H9 (cell line): ENCODE measurements at regions not wholly inside any gene's neighbourhood (a gene's known extent, or its start where the extent isn't known, plus 50 kb on each side); places are given as distances from the start of the nearest gene placed in this dataset.
A peak's percentile ranks its signal among the peaks of the same experiment; 100 is the strongest.

Source experiments
- DNase-seq: peaks from one replicate; pipeline ENCODE4 v3.0.0-alpha.2; 2017
- H2AFZ ChIP-seq: one replicate; pipeline ENCODE4 v1.6.1; 2013; ENCODE audit warnings: mild to moderate bottlenecking, low read length, control low read depth, moderate library complexity
- H2AK5ac ChIP-seq: 2 replicates; pipeline ENCODE4 v1.6.1; 2013; ENCODE audit warnings: low read length, control low read depth, mixed read lengths; ENCODE audit not compliant: insufficient read length
- H2BK120ac ChIP-seq: one replicate; pipeline ENCODE4 v1.6.1; 2013; ENCODE audit warnings: low read depth, mild to moderate bottlenecking, low read length, control low read depth, inconsistent platforms; ENCODE audit not compliant: poor library complexity, severe bottlenecking
- H2BK12ac ChIP-seq: 2 replicates; pipeline ENCODE4 v1.6.1; 2013; ENCODE audit warnings: low read length, control low read depth, mixed read lengths, low read depth; ENCODE audit not compliant: insufficient read length
- H2BK15ac ChIP-seq: 2 replicates; pipeline ENCODE4 v1.6.1; 2013; ENCODE audit warnings: low read depth, low read length, control low read depth
- H2BK20ac ChIP-seq: one replicate; pipeline ENCODE4 v1.6.1; 2013; ENCODE audit warnings: low read depth, mild to moderate bottlenecking, low read length, control low read depth, inconsistent platforms; ENCODE audit not compliant: poor library complexity, severe bottlenecking
- H2BK5ac ChIP-seq: 2 replicates; pipeline ENCODE4 v1.6.1; 2013; ENCODE audit warnings: low read length, control low read depth, mixed read lengths; ENCODE audit not compliant: insufficient read length
- H3K14ac ChIP-seq: 2 replicates; pipeline ENCODE4 v1.6.1; 2013; ENCODE audit warnings: low read length, control low read depth; ENCODE audit not compliant: insufficient read depth
- H3K18ac ChIP-seq: 2 replicates; pipeline ENCODE4 v1.6.1; 2013; ENCODE audit warnings: low read depth, mild to moderate bottlenecking, mixed read lengths, low read length, control low read depth; ENCODE audit not compliant: insufficient read length
- H3K23ac ChIP-seq: 2 replicates; pipeline ENCODE4 v1.6.1; 2013; ENCODE audit warnings: low read length, control low read depth, mixed read lengths, low read depth; ENCODE audit not compliant: insufficient read length
- H3K23me2 ChIP-seq: 2 replicates; pipeline ENCODE4 v1.6.1; 2013; ENCODE audit warnings: low read depth, mild to moderate bottlenecking, mixed read lengths, low read length, control low read depth; ENCODE audit not compliant: insufficient read length, poor library complexity, severe bottlenecking
- H3K27ac ChIP-seq: 2 replicates; pipeline ENCODE4 v1.5.1; 2013; ENCODE audit warnings: low read length, control low read depth, mixed read lengths, low read depth; ENCODE audit not compliant: insufficient read length
- H3K27me3 ChIP-seq: 2 replicates; pipeline ENCODE4 v1.6.1; 2013; ENCODE audit warnings: low read length, control low read depth, inconsistent platforms; ENCODE audit not compliant: insufficient read depth
- H3K4ac ChIP-seq: 2 replicates; pipeline ENCODE4 v1.6.1; 2013; ENCODE audit warnings: low read depth, mild to moderate bottlenecking, control low read depth, inconsistent platforms, low read length, moderate library complexity
- H3K4me1 ChIP-seq: 2 replicates; pipeline ENCODE4 v1.6.1; 2013; ENCODE audit warnings: low read length, control low read depth, inconsistent platforms; ENCODE audit not compliant: insufficient read depth
- H3K4me2 ChIP-seq: 2 replicates; pipeline ENCODE4 v1.6.1; 2013; ENCODE audit warnings: low read length, control low read depth, mixed read lengths; ENCODE audit not compliant: insufficient read length, insufficient read depth
- H3K56ac ChIP-seq: 2 replicates; pipeline ENCODE4 v1.6.1; 2013; ENCODE audit warnings: low read depth, mild to moderate bottlenecking, mixed read lengths, low read length, control low read depth; ENCODE audit not compliant: insufficient read length
- H3K79me1 ChIP-seq: 2 replicates; pipeline ENCODE4 v1.6.1; 2013; ENCODE audit warnings: low read depth, mild to moderate bottlenecking, moderate library complexity, low read length, control low read depth, inconsistent platforms; ENCODE audit not compliant: insufficient read depth, poor library complexity, severe bottlenecking
- H3K79me2 ChIP-seq: 2 replicates; pipeline ENCODE4 v1.6.1; 2013; ENCODE audit warnings: low read length, control low read depth, inconsistent platforms; ENCODE audit not compliant: insufficient read depth
- H3K9ac ChIP-seq: 2 replicates; pipeline ENCODE4 v1.6.1; 2013; ENCODE audit warnings: low read length, control low read depth, mixed read lengths; ENCODE audit not compliant: insufficient read length; ENCODE audit errors: extremely low read depth
- H3K9me3 ChIP-seq: one replicate; pipeline ENCODE4 v1.6.1; 2013; ENCODE audit warnings: low read depth, low read length, inconsistent platforms; ENCODE audit not compliant: control insufficient read depth
- H3T11ph ChIP-seq: one replicate; pipeline ENCODE4 v1.6.1; 2013; ENCODE audit warnings: mild to moderate bottlenecking, low read length, control low read depth, inconsistent platforms
- H4K20me1 ChIP-seq: one replicate; pipeline ENCODE4 v1.6.1; 2013; ENCODE audit not compliant: control insufficient read depth, insufficient read length, insufficient read depth
- H4K5ac ChIP-seq: 2 replicates; pipeline ENCODE4 v1.6.1; 2013; ENCODE audit warnings: low read depth, mild to moderate bottlenecking, mixed read lengths, low read length, control low read depth; ENCODE audit not compliant: insufficient read length
- H4K8ac ChIP-seq: replicated peaks from 2 replicates; pipeline ENCODE4 v1.6.1; 2013; ENCODE audit warnings: low read length, control low read depth, mixed read lengths, low read depth; ENCODE audit not compliant: insufficient read length
- H4K91ac ChIP-seq: 2 replicates; pipeline ENCODE4 v1.6.1; 2013; ENCODE audit warnings: low read depth, mild to moderate bottlenecking, moderate library complexity, mixed read lengths, low read length, control low read depth; ENCODE audit not compliant: insufficient read length
- H3K27ac Mint-ChIP-seq, 3 experiments: 2 replicates in 2 of 3; 3 replicates in 1 of 3; pipeline ENCODE4 v1.8.0; 2020 to 2021; ENCODE audit warnings: mixed read lengths in 3 of 3, mild to moderate bottlenecking in 1 of 3, moderate library complexity in 1 of 3
- H3K27me3 Mint-ChIP-seq: 2 replicates; pipeline ENCODE4 v1.8.0; 2021; ENCODE audit warnings: low read depth, mild to moderate bottlenecking, moderate library complexity, mixed read lengths
- H3K36me3 Mint-ChIP-seq, 3 experiments: 2 replicates in 2 of 3; 3 replicates in 1 of 3; pipeline ENCODE4 v1.8.0; 2020 to 2021; ENCODE audit warnings: low read depth in 3 of 3, mixed read lengths in 3 of 3; ENCODE audit not compliant: insufficient read depth in 1 of 3
- H3K4me1 Mint-ChIP-seq, 2 experiments: 2 replicates each; pipeline ENCODE4 v1.8.0; 2020; ENCODE audit warnings: mixed read lengths in 2 of 2
- H3K4me3 Mint-ChIP-seq, 2 experiments: 2 replicates in 1 of 2; 3 replicates in 1 of 2; pipeline ENCODE4 v1.8.0; 2020 to 2021; ENCODE audit warnings: mild to moderate bottlenecking in 2 of 2, mixed read lengths in 2 of 2, moderate library complexity in 1 of 2
- H3K9me3 Mint-ChIP-seq, 2 experiments: 2 replicates in 1 of 2; 3 replicates in 1 of 2; pipeline ENCODE4 v1.8.0; 2020; ENCODE audit warnings: mild to moderate bottlenecking in 2 of 2, mixed read lengths in 2 of 2, moderate library complexity in 1 of 2
- CTCF ChIP-seq: fragments of 200-600 bp; sonication (generic); conservative IDR thresholded peaks from 3 replicates; pipeline ENCODE4 v1.8.0; 2021; ENCODE audit warnings: antibody characterized with exemption, mild to moderate bottlenecking
- WGBS: extraction: QIAGEN DNeasy Blood & Tissue Kit; methylation state at CpG from one replicate; pipeline ENCODE4 v1.1.7; 2013; ENCODE audit warnings: missing lambda C conversion rate, low lambda C conversion rate, mixed read lengths; ENCODE audit not compliant: insufficient read length; ENCODE audit errors: extremely low coverage; 5-methylcytosine and 5-hydroxymethylcytosine counted together

GRCh38 chr3:65170390-65171042 is 482.7 kb upstream of the ADAMTS9 start:
- H3K79me1 ChIP-seq: no peaks in the 10 kb centered on the region
- no peak overlapping the region for H3K23ac ChIP-seq
- H3T11ph ChIP-seq: no peak overlapping the region
- H2AFZ ChIP-seq: no peak overlapping the region
- H3K27ac Mint-ChIP-seq: no peak overlapping the region
- H3K18ac ChIP-seq: no peak overlapping the region
- no peak for DNase-seq
- H3K9me3 ChIP-seq: no peaks in the 10 kb centered on the region
- no peak overlapping the region for H2BK5ac ChIP-seq
- peak; percentile 73 for TF ChIP-seq CTCF
- no peaks in the 10 kb centered on the region for H3K23me2 ChIP-seq
- H3K79me2 ChIP-seq: no peaks in the 10 kb centered on the region
- H2BK12ac ChIP-seq: no peak overlapping the region
- no peak overlapping the region for H4K8ac ChIP-seq
- H3K27me3 ChIP-seq: no peaks in the 10 kb centered on the region
- no peaks in the 10 kb centered on the region for H3K9me3 Mint-ChIP-seq
- H4K20me1 ChIP-seq: no peaks in the 10 kb centered on the region
- H3K27ac ChIP-seq: no peak overlapping the region
- H2BK20ac ChIP-seq: no peak overlapping the region
- no peak overlapping the region for H2AK5ac ChIP-seq
- no CpG with 5 or more reads among the region's 10 CpGs for WGBS
- H3K27me3 Mint-ChIP-seq: no peaks in the 10 kb centered on the region; the same call in none of the 2 replicates
- H4K5ac ChIP-seq: no peak overlapping the region
- H3K4ac ChIP-seq: no peak overlapping the region
- H3K4me1 Mint-ChIP-seq: peaks cover 2 to 6% of the 10 kb centered on the region in 2 experiments
- no peaks in the 10 kb centered on the region for H3K4me1 ChIP-seq
- no peaks in the 10 kb centered on the region for H3K36me3 Mint-ChIP-seq
- H4K91ac ChIP-seq: no peak overlapping the region
- no peak overlapping the region for H3K4me2 ChIP-seq
- H2BK120ac ChIP-seq: no peak overlapping the region
- H3K9ac ChIP-seq: no peak overlapping the region
- no peak overlapping the region for H2BK15ac ChIP-seq
- no peak overlapping the region for H3K4me3 Mint-ChIP-seq
- no peak overlapping the region for H3K14ac ChIP-seq
- H3K56ac ChIP-seq: no peak overlapping the region
